IMR-90 (cell line): ENCODE measurements at regions not wholly inside any gene's neighbourhood (a gene's known extent, or its start where the extent isn't known, plus 50 kb on each side); places are given as distances from the start of the nearest gene placed in this dataset.

Source experiments
- BHLHE40 ChIP-seq: fragments of 150-350 bp; IDR thresholded peaks from 2 replicates; pipeline ENCODE4 v1.6.1; 2016; ENCODE audit warnings: mild to moderate bottlenecking, low read depth, low read length
- CEBPB ChIP-seq: IDR thresholded peaks from 2 replicates; pipeline ENCODE4 v1.6.1; 2012; ENCODE audit warnings: low read depth, low read length, improper control_type of control experiment
- CTCF ChIP-seq: conservative IDR thresholded peaks from 2 replicates; pipeline ENCODE4 v1.5.1; 2012; ENCODE audit warnings: mild to moderate bottlenecking, low read depth, low read length, improper control_type of control experiment
- ELK1 ChIP-seq: fragments of 150-350 bp; IDR thresholded peaks from 2 replicates; pipeline ENCODE4 v1.6.1; 2016; ENCODE audit warnings: low read depth, mild to moderate bottlenecking, low read length, moderate library complexity, borderline replicate concordance
- FOS ChIP-seq: fragments of 150-350 bp; IDR thresholded peaks from 2 replicates; pipeline ENCODE4 v1.6.1; 2016; ENCODE audit warnings: low read depth, low read length
- MAFK ChIP-seq: IDR thresholded peaks from 2 replicates; pipeline ENCODE4 v1.6.1; 2012; ENCODE audit warnings: low read depth, low read length, improper control_type of control experiment
- MAZ ChIP-seq: IDR thresholded peaks from 2 replicates; pipeline ENCODE4 v1.6.1; 2012; ENCODE audit warnings: low read depth, mild to moderate bottlenecking, low read length, improper control_type of control experiment, moderate library complexity, borderline replicate concordance
- MXI1 ChIP-seq: IDR thresholded peaks from 2 replicates; pipeline ENCODE4 v1.6.1; 2012; ENCODE audit warnings: low read depth, mild to moderate bottlenecking, low read length, moderate library complexity, borderline replicate concordance
- POLR2A ChIP-seq: IDR thresholded peaks from 2 replicates; pipeline ENCODE4 v1.6.1; 2012; ENCODE audit warnings: mild to moderate bottlenecking, low read depth, low read length
- RAD21 ChIP-seq: IDR thresholded peaks from 2 replicates; pipeline ENCODE4 v1.6.1; 2012; ENCODE audit warnings: low read length, improper control_type of control experiment
- RCOR1 ChIP-seq: IDR thresholded peaks from 2 replicates; pipeline ENCODE4 v1.6.1; 2012; ENCODE audit warnings: mild to moderate bottlenecking, low read length, improper control_type of control experiment; ENCODE audit not compliant: insufficient replicate concordance
- RFX5 ChIP-seq: IDR thresholded peaks from 2 replicates; pipeline ENCODE4 v1.8.0; 2012; ENCODE audit warnings: low read depth, mild to moderate bottlenecking, low read length, moderate library complexity
- SMC3 ChIP-seq: fragments of 150-350 bp; IDR thresholded peaks from 2 replicates; pipeline ENCODE4 v1.6.1; 2016; ENCODE audit warnings: low read depth, mild to moderate bottlenecking, antibody characterized with exemption, low read length, moderate library complexity
- USF2 ChIP-seq: fragments of 150-350 bp; IDR thresholded peaks from 2 replicates; pipeline ENCODE4 v1.6.1; 2017; ENCODE audit warnings: mild to moderate bottlenecking, antibody characterized with exemption, low read length, low read depth

GRCh38 chr13:69580255-69580654, 527.4 kb upstream of the ATXN8OS start:
- no peak for TF ChIP-seq POLR2A
- TF ChIP-seq CTCF: no peak
- no peak for TF ChIP-seq RAD21
- no peak for TF ChIP-seq SMC3
- no peak for TF ChIP-seq USF2
- no peak for TF ChIP-seq RCOR1
- no peak for TF ChIP-seq MAFK
- no peak for TF ChIP-seq RFX5
- no peak for TF ChIP-seq CEBPB
- TF ChIP-seq BHLHE40: no peak
- TF ChIP-seq ELK1: no peak
- no peak for TF ChIP-seq MXI1
- no peak for TF ChIP-seq FOS
- TF ChIP-seq MAZ: no peak
